Mucosa of rectum (tissue), 2 donors: ENCODE measurements at regions not wholly inside any gene's neighbourhood (a gene's known extent, or its start where the extent isn't known, plus 50 kb on each side); places are given as distances from the start of the nearest gene placed in this dataset.

Experiments used
- H3K27ac ChIP-seq, 2 donors: one replicate each; pipeline ENCODE4 v1.7.0; 2013; ENCODE audit warnings: inconsistent platforms in 2 of 2, low read depth in 2 of 2, low read length in 2 of 2
- H3K27me3 ChIP-seq, 2 donors: one replicate each; pipeline ENCODE4 v1.7.0; 2013; ENCODE audit warnings: low read length in 2 of 2; ENCODE audit not compliant: control insufficient read depth in 2 of 2, insufficient read depth in 2 of 2
- H3K36me3 ChIP-seq, 2 donors: one replicate each; pipeline ENCODE4 v1.7.0; 2013; ENCODE audit warnings: low read length in 2 of 2; ENCODE audit not compliant: control insufficient read depth in 2 of 2, insufficient read depth in 2 of 2
- H3K4me1 ChIP-seq, 2 donors: one replicate each; pipeline ENCODE4 v1.7.0; 2013; ENCODE audit warnings: low read length in 2 of 2, mild to moderate bottlenecking in 1 of 2; ENCODE audit not compliant: control insufficient read depth in 2 of 2, insufficient read depth in 2 of 2
- H3K4me3 ChIP-seq, 2 donors: one replicate each; pipeline ENCODE4 v1.7.0; 2013; ENCODE audit warnings: low read length in 2 of 2
- H3K9ac ChIP-seq, 2 donors: one replicate each; pipeline ENCODE4 v1.7.0; 2013; ENCODE audit warnings: low read length in 2 of 2, low read depth in 1 of 2, mild to moderate bottlenecking in 1 of 2
- H3K9me3 ChIP-seq, 2 donors: one replicate each; pipeline ENCODE4 v1.7.0; 2013; ENCODE audit warnings: low read length in 2 of 2; ENCODE audit not compliant: control insufficient read depth in 2 of 2
- donor health status: healthy.
- donor health status: Normal muscosa, but diverticular disease.

- Histone ChIP-seq H3K9ac (no peak overlapping the region), H3K4me1 (no peaks in the 10 kb centered on the region), H3K9me3 (no peaks in the 10 kb centered on the region), H3K36me3 (no peaks in the 10 kb centered on the region), H3K4me3 (no peak overlapping the region), H3K27me3 (no peaks in the 10 kb centered on the region), H3K27ac (no peak overlapping the region)
Measured at GRCh38 chr11:116653206-116653605, 119.6 kb downstream of the BUD13 start.

- H3K9me3 ChIP-seq = no peaks in the 10 kb centered on the region
- H3K4me3 ChIP-seq = no peak overlapping the region
- H3K36me3 ChIP-seq = no peaks in the 10 kb centered on the region
- H3K27ac ChIP-seq = no peak overlapping the region
- no peaks in the 10 kb centered on the region for H3K4me1 ChIP-seq
- no peaks in the 10 kb centered on the region for H3K27me3 ChIP-seq
- H3K9ac ChIP-seq = no peak overlapping the region
Measured at GRCh38 chr11:116651737-116652237, 121.0 kb downstream of the BUD13 start.

GRCh38 chr11:116651098-116651736 is 121.6 kb downstream of the BUD13 start:
- no peaks in the 10 kb centered on the region for H3K9me3 ChIP-seq
- no peaks in the 10 kb centered on the region for H3K36me3 ChIP-seq
- H3K9ac ChIP-seq = no peak overlapping the region
- no peak overlapping the region for H3K4me3 ChIP-seq
- H3K27me3 ChIP-seq = no peaks in the 10 kb centered on the region
- no peaks in the 10 kb centered on the region for H3K4me1 ChIP-seq
- H3K27ac ChIP-seq = no peak overlapping the region

- H3K27ac ChIP-seq = no peak overlapping the region
- no peaks in the 10 kb centered on the region for H3K36me3 ChIP-seq
- H3K4me3 ChIP-seq = no peak overlapping the region
- no peaks in the 10 kb centered on the region for H3K27me3 ChIP-seq
- H3K9me3 ChIP-seq = no peaks in the 10 kb centered on the region
- H3K4me1 ChIP-seq = no peaks in the 10 kb centered on the region
- H3K9ac ChIP-seq = no peak overlapping the region
Measured at GRCh38 chr11:116650052-116650451, 122.7 kb downstream of the BUD13 start.

GRCh38 chr11:116649268-116649667 is 123.5 kb downstream of the BUD13 start:
- no peaks in the 10 kb centered on the region for H3K9me3 ChIP-seq

GRCh38 chr11:116648247-116649174 is 124.3 kb downstream of the BUD13 start:
- Histone ChIP-seq H3K27me3 (no peaks in the 10 kb centered on the region), H3K9ac (no peak overlapping the region), H3K4me3 (no peak overlapping the region), H3K36me3 (no peaks in the 10 kb centered on the region), H3K27ac (no peak overlapping the region), H3K4me1 (no peaks in the 10 kb centered on the region), H3K9me3 (no peaks in the 10 kb centered on the region)

More at GRCh38 chr11:116649268-116649667, 123.5 kb downstream of the BUD13 start:
- Histone ChIP-seq H3K4me3 (no peak overlapping the region), H3K36me3 (no peaks in the 10 kb centered on the region), H3K9ac (no peak overlapping the region), H3K27ac (no peak overlapping the region), H3K27me3 (no peaks in the 10 kb centered on the region), H3K4me1 (no peaks in the 10 kb centered on the region)

GRCh38 chr11:116647305-116648080 is 125.3 kb downstream of the BUD13 start:
- no peaks in the 10 kb centered on the region for H3K9me3 ChIP-seq
- H3K27ac ChIP-seq = no peak overlapping the region
- H3K4me1 ChIP-seq = no peaks in the 10 kb centered on the region
- no peaks in the 10 kb centered on the region for H3K36me3 ChIP-seq
- no peaks in the 10 kb centered on the region for H3K27me3 ChIP-seq
- no peak overlapping the region for H3K4me3 ChIP-seq
- no peak overlapping the region for H3K9ac ChIP-seq

GRCh38 chr11:116646191-116646590 is 126.6 kb downstream of the BUD13 start:
- Histone ChIP-seq H3K36me3 (no peaks in the 10 kb centered on the region), H3K9ac (no peak overlapping the region), H3K4me3 (no peak overlapping the region), H3K9me3 (no peaks in the 10 kb centered on the region), H3K4me1 (no peaks in the 10 kb centered on the region), H3K27me3 (no peaks in the 10 kb centered on the region), H3K27ac (no peak overlapping the region)

- no peak overlapping the region for H3K9ac ChIP-seq
- no peaks in the 10 kb centered on the region for H3K36me3 ChIP-seq
- H3K4me3 ChIP-seq = no peak overlapping the region
- H3K4me1 ChIP-seq = no peaks in the 10 kb centered on the region
- no peak overlapping the region for H3K27ac ChIP-seq
- H3K9me3 ChIP-seq = no peaks in the 10 kb centered on the region
- H3K27me3 ChIP-seq = no peaks in the 10 kb centered on the region
Measured at GRCh38 chr11:116644941-116645305, 127.9 kb downstream of the BUD13 start.
